ENCODE measurements at regions not wholly inside any gene's neighbourhood (a gene's known extent, or its start where the extent isn't known, plus 50 kb on each side); places are given as distances from the start of the nearest gene placed in this dataset.
A peak's percentile ranks its signal among the peaks of the same experiment; 100 is the strongest.

DNA sequence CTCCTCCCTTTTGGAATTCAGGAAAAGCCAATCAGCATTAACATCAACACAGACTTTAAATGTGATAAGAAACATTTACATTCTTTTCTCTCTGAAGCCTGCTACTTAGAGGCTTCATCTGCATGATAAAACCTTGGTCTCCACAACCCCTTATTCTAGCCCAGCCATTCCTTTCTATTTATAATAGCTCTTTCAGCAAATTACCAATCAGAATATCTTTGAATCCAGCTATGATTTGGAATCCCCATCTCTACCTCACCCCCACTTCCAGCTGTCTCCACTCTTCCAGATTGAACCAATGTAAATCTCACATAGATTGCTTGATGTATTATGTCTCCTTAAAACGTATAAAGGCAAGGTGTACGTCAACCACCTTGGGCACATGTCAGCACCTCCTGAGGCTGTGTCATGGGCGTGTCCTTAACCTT lies 139.7 kb downstream of the TUSC7 start:
- no peak for DNase-seq

DNA sequence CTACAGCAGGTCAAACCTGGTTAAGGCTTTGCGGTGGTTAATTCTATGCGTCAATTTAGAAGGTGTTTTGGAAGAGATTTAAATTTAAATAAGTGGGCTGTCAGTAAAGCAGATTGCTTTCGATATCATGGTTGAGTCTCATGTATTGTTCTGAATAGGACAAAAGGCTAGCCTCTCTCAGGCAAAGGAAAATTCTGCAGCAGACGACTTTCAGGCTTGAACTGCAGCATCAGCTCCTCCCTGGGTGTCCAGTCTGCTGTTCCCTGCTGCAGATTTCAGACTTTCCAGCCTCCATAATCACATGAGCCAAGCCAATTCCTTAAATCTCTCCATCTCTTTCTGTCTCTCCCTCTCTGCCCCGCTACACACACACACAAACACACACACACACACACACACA lies 143.2 kb downstream of the TUSC7 start:
- DNase-seq, result no peak

- DNase-seq, result no peak
Measured at GRCh38 chr3:116863270-116863770, 153.7 kb downstream of the TUSC7 start.

GRCh38 chr3:116863822-116864589 lies 154.4 kb downstream of the TUSC7 start:
- peak; percentile 76 for DNase-seq

GRCh38 chr3:116864590-116864927 lies 155.0 kb downstream of the TUSC7 start:
- DNase-seq, result no peak

DNA sequence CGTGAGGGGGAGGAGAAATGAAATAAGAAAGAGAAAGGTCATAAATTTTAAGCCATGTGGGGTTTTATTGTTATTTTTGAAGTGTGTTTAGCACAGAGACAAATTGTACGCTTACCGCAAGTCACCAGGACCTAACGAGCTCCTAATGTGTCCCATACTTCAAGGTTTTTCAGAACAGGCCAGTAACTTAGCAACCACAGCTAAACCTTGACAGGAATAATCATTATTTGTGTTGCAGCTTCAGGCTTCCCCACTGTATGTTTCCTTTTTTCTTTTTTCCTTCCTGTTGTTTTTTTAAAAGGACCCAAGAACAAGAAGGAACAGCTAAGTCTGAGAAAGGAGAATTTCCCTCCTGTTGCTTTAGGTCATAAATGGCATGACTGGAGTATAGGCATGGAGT lies 160.8 kb downstream of the TUSC7 start:
- no peak for DNase-seq

DNA sequence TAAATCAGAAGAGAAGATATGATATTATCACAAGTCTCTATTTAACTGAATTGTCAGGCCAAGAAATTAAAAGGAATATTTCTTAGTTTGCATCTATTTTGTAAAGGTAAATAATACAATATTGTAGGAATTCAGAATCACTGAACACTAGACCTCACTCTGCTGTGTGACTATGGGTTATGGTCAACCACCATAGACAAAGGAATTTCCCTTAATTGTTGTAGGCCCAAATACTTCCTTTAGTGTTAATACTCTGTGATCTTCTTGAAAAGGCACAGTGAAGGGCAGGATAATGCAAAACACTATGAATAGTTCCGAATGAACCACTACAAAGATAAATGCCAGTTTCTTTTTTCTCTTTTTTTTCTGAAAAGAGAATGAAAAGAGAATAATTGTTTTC lies 162.3 kb downstream of the TUSC7 start:
- no peak for DNase-seq

DNA sequence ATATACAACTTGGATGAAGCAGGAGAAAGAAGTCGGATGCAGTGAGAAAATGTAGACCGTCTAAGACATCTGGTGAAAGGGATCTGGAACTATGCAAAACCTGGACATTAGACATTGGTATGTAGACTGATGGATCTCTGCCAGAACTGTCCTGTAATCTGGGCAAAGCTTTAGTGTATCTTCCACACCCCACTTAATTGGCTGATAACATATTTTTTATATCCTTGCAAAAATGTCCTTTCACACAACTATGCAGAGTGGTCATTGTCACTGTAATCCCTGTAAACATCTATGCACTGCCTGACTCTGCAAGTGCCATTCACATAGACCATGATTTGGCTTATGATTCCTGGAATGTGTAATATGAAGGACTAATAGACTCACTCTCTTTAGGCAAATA lies 163.1 kb downstream of the TUSC7 start:
- DNase-seq, result no peak

DNA sequence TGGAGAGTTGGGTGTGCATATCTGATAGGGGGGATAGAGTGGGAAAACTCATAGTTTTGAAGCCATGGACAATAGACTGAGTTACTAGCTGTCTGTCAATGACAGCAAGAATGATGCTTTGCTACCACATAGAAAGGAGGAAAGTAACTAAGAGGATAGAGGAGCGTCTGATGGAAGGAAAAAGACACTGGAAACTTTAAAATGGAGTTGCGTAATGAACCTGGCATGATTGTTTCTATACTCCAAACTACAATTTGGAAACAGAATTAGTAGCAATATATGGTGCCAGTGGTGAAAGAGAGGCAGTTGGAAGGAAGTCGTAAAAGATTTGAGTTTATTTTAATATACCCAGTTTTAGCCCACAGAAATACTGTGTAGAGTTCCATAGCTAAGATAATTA lies 163.6 kb downstream of the TUSC7 start:
- no peak for DNase-seq

DNA sequence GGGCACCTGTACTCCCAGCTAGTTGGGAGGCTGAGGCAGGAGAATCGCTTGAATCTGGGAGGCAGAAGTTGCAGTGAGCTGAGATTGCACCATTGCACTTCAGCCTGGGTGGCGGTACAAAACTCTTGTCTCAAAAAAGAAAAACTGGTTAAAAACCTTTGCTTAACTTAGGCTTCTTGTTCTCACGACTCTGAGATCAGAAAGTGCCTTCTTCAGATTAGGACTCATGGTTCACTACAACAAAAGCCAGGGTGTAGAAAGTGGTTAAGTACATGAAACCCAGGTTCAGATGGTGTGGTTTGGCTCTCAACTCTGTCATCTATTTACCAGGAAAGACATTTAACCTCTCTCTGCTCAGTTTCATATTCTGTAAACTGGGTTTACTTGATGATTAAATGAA lies 168.4 kb downstream of the TUSC7 start:
- no peak for DNase-seq

DNA sequence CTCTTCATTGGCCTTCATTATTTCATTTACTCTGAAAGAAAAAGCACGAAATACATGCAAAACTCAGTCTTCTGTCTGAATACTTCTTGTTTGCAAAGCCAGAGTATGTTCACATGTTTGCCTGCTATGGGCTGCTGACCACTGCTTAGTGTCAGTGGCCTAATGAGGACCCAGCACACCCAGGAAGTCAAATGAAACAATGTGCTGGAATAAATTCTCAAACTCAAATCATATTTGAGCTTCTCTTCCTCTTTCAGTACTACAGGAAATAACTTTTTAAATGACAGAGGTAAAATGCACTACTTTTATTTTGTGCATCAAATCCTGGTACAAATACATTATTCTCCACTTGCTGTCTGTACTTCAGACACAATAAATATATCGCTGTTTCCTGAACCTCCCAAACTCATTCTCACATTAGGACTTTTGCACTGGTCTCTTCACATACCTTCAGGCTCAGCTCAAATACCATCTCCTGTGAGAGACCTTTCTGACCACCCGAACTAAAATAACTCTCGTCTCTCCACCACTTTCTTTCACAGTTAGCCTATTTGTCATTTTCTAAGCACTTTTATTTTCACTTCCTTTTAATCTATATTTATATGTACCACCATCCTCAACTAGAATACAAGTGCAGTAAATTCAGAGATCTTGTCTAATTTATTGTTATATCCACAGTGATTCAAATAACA lies 176.8 kb downstream of the TUSC7 start:
- DNase-seq, result no peak

DNA sequence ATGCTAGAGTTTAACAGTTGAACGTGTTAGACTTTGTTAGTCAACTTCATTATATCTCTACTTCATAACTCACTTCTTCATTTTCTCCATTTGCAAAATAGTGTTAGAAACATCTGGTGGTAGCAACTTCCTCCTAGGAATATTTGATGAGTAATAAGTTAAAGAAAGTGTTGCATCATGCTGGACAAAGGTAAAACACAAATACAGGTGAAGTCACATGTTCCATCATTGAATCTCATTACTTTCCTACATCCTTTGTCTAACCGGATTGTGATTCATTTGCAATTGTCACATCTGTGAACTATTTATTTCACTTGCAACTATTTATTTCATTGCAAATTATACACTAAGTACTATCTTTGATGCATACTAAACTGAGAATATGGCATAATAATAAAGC lies 186.5 kb downstream of the TUSC7 start:
- no peak for DNase-seq

DNA sequence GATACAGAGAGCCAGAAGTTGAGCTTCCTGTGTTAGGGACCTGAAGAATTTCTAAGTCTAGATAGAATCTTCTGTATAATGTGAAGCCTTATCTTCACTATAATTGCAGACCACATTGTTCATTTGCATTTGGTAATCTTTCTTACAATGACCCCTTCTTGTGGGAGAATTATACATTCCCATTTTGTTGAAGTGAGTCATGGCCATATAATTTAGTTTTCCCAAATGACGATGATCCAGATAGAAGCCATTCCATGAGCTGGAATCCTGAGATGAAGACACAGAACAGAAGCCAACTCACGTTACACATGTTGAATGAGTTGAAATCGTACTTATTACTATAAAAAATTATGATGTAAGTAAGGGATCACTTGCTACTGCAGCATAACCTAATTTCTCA lies 187.8 kb downstream of the TUSC7 start:
- no peak for DNase-seq

GRCh38 chr3:116899253-116899652 lies 189.7 kb downstream of the TUSC7 start:
- no peak for DNase-seq

DNA sequence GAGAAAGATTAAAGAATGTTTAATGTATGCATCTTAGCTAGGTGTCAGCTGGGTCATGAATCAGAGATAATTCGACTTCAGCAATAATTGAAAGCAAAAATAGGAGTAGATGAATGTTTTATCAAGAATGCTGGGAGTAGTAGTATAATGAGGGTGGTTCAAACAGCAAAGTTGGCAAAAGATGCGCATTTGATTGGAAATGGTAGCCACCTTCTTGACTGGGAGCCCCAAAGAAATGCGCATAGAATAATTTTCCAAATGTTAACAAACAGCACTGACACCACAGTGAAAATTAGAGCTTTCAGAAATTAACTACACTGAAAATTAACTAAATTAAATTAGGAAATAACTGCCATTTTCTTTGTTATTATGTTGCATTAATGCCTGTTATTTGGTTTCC lies 195.8 kb downstream of the TUSC7 start:
- DNase-seq, result no peak

DNA sequence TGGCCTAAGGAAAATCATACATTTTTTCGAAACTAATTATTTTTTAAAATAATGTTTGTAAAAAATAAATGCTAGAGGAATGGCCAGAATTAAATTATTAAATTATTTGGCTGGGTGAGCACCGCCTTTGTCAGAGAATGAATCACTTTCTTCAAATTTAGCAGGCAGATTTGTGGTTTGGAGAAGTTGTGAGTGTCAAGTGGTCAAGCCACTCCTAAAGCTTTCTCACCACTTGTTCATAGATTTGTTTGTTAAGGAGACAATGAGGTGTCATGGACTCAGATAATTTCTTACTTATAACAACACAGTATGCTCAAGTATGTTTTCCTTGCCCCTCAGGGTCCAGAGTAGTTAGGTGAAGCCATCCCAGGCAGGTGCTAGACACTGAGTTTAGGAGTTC lies 196.2 kb downstream of the TUSC7 start:
- DNase-seq, result no peak

DNA sequence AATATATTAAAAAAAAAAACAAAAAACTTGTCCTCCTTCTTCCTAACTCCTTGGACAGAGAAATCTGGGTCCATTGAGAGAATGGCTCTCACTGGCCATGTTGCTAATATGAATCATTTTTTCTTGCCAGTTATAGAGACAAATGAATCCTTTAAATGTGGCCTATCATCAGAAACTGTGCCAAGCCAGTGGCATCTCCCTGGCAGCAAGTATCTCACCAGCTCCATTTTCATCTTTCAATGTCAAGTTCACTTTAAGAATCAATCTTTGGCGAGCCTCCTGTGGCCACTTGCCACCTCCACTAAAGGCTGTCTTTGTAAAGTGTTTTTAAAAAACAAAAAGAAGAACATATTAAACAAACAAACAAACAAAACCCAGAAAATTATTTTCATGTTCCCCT lies 202.5 kb downstream of the TUSC7 start:
- no peak for DNase-seq

GRCh38 chr3:116914004-116914403 lies 204.4 kb downstream of the TUSC7 start:
- DNase-seq, result no peak

GRCh38 chr3:116916836-116917235 lies 207.3 kb downstream of the TUSC7 start:
- DNase-seq, result no peak

GRCh38 chr3:116920826-116921610 lies 211.4 kb downstream of the TUSC7 start:
- peak; percentile 7 for DNase-seq

DNA sequence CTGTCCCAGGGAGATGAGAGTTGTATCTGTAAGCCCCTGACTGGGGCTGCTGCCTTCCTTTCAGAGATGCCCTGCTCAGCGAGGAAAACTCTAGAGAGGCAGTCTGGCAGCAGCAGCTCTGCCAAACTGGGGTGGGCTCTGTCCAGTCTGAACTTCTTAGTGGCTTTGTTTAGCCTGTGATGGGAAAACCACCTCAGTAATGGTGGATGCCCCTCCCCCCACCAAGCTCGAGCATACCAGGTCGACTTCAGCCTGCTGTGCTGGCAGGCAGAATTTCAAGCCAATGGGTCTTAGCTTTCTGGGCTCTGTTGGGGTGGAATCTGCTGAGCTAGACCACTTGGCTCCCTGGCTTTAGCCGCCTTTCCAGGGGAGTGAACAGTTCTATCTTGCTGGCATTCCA lies 218.3 kb downstream of the TUSC7 start:
- no peak for DNase-seq

DNA sequence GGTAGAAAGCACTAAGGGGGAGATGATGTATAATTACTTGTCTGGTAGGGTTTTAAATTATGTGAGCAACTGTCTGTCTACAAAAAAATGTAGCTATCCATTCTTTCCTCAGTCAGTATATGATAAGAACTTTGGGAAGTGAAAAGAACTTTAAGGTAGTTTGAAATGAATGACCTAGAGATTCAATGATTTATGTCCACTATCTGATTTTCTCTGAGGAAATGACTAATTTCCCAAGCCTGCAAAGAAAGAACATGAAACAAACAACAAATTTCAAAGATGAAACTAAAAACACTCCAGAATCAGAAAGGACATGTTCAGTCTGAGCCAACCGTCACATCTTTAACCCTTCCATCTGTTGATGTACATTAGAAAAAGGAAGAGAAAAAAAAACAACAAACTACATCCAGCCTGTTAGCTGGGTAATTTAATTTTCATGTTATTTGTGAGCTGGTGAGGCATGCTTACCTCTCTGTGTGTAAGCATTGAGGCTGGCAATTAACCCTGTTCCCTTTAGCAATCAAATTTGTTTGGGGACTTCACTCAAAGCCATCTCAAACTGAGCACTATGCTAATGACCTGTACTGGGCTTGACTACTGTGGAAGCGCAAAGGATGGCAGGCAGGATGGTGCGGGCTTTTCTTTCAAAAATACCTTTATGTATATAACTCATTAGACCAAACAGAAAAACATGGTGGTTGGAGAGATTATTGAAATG lies 220.1 kb downstream of the TUSC7 start:
- DNase-seq, result no peak

- no peak for DNase-seq
Measured at GRCh38 chr3:116930786-116931185, 221.2 kb downstream of the TUSC7 start.

Measured in SHP77 treated with DMSO at 0.1 percent for 48 hours (cell line).